Activated CD4-positive, alpha-beta T cell treated with anti-CD3 and anti-CD28 coated beads for 24 hours (primary cell): ENCODE measurements at regions not wholly inside any gene's neighbourhood (a gene's known extent, or its start where the extent isn't known, plus 50 kb on each side); places are given as distances from the start of the nearest gene placed in this dataset.

ENCODE experiments used
- DNase-seq, 2 donors: peaks; one replicate each; pipeline ENCODE4 v3.0.0-alpha.2; 2020; ENCODE audit warnings: low read depth in 2 of 2

- no peak for DNase-seq
These were observed 493.6 kb upstream of the PPP2R3A start for GRCh38 chr3:135471911-135472310.

DNA sequence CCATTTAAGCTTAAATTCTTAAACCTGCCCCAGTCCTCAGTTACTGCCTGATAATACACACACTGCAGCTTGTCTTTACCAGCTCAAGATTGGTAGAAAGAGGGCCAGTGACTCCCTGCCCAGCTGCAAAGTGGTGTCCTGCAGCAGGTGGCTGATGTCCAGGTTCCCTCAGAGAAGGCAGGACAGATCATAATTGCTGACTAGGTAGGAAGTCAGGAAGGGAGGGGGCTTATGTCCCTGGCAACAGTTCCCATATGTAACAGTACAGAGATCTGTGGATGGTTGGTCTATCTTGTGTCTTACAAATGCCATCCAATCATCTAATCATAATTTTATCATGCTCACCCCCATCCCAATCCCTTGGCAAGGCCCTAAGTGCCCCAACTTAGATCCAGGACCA is 492.1 kb upstream of the PPP2R3A start:
- no peak for DNase-seq

DNA sequence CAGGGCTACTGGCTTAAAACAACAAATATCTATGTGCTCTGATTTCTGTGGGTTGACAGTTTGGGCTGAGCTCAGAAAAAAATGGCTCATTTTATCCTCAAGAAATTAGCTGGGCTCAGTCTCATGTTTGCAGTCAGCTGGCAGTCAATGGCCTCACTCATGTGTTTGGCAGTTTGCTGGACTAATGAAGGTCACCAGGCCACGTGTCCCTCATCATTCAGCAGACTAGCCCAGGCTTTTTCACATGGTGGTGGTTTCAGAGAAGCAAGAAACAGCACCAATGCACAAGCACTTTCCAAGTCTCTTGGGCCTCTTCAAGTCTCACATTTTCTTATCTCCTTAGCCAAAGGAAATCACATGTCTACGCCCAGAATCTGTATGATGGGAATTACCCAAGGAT is 478.3 kb upstream of the PPP2R3A start:
- no peak for DNase-seq

GRCh38 chr3:135490219-135490915 is 475.2 kb upstream of the PPP2R3A start:
- DNase-seq = no peak

DNA sequence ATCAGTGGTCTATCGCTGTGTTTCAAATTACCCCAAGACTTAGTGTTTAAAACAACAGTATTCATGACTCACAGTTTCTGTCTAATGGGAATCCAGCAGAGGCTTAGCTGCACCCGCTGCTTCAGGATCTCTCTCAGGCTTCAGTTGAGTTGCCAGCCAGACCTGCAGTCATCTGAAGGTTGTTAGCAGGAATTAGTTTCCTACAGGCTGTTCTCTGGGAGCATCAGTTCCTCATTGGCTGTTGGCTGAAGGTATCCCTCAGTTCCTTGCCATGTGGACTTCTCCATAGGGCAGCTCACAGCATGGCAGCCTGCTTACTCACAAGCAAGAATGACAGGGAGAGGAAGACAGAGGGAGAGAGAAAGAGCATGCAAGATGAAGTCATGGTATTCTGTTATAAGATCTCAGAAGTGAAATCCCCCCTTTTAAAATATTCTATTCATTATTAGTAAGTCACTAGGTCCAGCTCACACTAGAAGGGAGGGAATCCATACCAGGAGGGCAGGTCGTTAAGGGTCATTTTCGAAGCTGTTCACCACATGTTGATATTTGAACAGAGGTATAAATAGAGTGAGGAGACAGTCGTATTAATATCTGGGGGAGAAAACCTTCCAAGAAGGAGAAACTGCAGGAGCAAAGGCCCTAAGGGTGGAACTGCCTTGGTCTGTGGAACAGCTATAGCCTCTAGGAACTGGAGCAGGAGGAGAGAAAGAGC is 473.9 kb upstream of the PPP2R3A start:
- no peak for DNase-seq

- DNase-seq = no peak
These were observed 469.6 kb upstream of the PPP2R3A start for GRCh38 chr3:135495891-135496290.

DNA sequence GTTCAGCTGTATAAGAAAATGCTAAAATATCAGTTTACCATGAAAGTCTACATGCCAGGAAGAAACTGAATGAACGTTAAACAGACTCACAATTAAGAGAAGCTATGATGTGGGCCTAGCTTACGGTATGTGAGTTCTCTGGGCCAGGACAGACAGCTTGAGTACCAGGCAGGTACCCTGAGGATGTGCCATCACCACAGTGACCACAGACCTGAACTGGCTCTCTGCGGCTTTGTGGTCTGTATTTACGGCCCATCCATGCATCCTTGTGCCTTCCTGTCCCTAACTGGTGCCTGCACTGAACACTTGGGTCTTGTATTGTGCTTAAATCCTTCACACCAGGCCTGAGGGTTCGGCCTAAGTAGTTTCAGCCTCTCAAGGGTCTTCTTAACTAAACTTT is 467.5 kb upstream of the PPP2R3A start:
- no peak for DNase-seq

GRCh38 chr3:135499426-135499825 is 466.1 kb upstream of the PPP2R3A start:
- DNase-seq = no peak

DNA sequence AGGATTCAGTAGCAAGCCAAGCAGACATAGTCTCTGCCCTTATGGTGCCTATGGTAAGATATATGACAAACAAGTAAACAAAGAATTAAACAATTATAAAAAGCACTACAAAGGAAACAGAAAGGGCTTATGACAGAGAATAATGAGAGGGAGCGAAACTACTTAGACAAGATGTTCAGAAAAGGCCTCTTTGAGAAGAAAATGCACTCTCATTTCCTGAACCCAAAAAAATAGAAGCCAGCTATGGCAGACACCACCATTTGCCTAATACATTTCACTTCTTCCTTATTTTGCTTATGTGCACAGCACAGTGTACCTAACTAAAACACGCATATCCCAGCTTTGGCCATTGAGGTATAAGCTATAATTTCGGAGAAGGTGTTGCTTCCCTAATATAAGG is 465.5 kb upstream of the PPP2R3A start:
- no peak for DNase-seq

- DNase-seq = no peak
These were observed 462.3 kb upstream of the PPP2R3A start for GRCh38 chr3:135503065-135503759.

DNA sequence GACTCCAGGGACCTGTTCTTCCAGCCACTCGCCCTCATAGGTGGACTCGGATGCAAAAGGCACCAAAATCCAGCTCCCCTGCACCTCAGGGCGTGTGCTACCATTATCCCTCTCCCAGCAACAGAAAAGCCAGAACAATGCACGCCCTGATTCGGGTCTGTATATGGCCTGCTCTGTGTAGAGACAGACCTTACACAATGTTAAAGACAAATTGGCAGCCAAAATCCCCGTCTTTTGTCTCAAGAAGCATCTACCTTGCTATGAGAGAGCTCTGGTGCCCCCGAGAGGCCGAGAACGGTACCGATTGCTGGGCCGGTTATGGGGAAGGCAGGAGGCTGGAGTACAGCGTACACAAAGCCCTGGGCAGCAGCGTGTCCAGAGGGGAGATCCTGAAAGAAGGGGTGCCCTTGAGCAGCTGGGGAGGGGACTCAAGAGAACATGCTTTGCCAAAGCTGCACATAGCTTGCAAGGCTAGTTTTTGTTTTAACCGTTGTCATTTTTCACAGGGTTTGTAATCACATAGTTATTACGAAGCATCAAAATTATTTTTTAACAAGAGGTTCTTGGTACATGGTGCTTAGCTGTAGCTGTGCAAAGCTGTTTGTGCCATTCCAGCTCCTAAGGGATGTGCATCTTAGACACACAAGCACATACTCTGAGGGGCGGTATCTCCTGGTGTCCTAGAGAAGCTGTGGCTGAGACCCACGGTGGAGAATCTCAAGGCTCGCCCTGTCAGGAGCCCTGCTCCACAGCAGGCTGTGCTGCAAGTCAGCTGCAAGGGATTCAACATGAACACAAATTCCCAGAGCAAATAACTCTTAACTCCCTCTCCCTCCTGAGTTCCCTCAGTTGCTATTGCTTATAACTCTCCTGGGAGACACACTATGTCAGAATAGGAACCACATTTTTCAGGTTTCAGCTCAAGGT is 461.5 kb upstream of the PPP2R3A start:
- DNase-seq = peak in 1 of 2 donors; percentile 8

DNA sequence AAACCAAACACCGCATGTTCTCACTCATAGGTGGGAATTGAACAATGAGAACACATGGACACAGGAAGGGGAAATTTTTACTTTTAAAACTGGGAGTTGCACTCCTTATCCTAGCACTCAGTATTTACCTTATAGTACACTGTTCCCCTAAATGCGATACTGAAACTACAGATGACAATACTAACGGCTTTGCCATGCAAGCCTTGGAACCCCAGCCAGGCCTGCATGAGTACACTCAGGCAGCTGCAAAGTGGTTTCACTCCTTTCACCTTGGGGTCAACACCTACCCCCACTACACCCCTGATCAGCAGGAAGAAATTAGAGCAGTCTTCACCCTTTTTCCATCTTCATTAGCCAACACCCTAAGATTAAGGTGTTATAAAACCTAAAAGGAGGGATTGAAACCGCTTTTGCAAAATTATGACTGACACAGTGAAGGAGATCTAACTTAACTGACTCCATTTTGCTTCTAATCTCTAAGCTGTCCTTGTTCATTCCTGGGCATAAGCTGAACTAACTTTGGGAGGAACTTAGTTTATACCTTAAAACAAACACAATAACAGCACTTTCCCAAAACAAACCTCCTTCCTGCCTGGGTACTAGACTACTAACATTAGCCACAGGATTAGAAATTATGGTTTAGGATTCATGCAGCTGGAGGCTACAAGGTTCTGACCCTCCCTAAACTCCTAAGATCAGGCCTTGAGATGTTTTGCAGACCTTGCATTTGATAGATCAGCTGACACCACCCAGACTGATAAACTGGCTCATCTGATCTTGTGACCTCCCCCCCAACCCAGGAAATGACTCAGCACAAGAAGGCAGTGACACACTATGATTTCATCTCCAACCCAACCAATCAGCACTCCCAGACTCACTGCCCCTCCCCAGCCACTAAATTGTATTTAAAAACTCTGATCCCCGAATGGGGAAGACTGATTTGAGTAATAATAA is 452.1 kb upstream of the PPP2R3A start:
- DNase-seq = no peak

DNA sequence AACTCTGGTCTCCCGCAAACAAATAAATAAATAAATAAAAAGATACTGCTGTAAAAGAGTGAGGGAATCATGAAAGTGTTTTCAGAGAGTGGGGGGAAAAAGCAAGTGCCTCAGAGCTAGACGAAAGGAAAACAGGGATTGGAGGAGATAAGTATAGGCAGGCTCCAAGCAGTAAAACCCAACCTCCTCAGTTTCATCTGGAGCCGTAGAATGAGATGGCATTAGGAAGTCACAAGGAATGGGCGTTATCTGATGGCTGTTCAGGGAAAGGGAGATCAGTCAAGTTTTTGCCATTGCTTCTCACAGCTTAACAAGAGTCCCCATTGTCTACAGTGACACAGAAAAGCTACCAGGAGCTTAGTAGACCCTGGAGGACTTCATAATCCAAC is 451.5 kb upstream of the PPP2R3A start:
- no peak for DNase-seq

- no peak for DNase-seq
These were observed 449.4 kb upstream of the PPP2R3A start for GRCh38 chr3:135516143-135516542.

DNA sequence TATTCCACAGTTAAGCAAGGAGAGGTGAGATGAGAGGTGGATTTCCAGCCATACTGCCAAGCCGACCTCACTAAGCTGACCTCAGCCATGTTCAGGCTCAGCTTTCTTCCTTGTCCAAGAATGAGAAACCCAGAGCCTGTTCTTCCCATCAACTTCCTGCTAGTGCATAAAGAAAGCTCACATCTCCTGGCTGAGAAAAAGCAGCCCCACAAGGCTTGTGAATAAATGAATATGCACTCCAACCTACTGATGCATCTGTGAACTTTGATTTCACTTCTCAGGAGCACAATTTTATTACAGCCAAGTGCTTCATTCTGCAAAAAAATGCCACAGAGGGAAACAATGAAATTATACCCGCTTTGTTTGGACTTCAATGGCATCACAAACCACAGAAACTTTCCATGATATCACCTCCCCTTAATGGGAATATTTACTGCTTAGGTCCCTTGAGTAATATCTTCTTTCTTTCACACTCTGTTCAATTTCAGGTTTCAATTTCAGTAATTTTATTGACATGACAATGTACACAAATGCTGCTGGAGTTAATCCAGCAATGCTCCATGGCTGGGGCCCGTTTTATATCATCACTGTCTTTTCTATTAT is 437.0 kb upstream of the PPP2R3A start:
- DNase-seq = no peak

DNA sequence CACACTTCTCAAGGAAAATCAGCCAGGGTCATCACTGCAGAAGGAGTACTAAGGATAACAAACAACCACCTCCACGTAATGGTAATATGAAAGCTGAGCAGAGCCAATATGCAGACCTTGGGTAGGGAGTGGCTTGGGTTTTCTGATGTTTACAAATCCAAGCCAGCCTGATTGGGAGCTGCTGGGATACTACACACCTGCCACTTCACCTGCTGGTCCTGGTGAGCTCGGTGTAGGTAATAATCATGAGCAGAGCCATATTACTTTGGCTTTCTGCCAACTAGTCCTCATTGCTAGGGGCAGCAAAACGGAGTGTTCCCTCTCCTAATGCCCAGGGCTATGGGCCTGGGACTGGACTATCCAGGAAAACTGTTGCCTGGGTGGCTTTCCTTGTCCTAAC is 433.5 kb upstream of the PPP2R3A start:
- no peak for DNase-seq

- no peak for DNase-seq
These were observed 427.4 kb upstream of the PPP2R3A start for GRCh38 chr3:135538123-135538522.

DNA sequence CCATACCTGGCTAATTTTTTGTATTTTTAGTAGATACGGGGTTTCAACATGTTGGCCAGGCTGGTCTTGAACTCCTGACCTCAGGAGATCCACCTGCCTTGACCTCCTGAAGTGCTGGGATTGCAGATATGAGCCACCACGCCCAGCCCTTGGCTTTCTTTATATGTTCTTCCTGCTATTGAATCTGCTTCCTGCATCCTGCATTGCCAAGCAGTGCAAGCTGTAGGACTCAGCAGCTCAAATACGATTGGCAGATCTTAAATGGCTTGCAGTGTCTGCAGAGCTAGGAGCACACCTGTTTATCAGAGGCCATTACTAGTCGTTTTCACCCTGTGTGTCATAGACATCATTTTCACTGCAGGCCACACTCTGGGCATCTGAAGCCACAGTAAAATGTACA is 426.2 kb upstream of the PPP2R3A start:
- DNase-seq = no peak

DNA sequence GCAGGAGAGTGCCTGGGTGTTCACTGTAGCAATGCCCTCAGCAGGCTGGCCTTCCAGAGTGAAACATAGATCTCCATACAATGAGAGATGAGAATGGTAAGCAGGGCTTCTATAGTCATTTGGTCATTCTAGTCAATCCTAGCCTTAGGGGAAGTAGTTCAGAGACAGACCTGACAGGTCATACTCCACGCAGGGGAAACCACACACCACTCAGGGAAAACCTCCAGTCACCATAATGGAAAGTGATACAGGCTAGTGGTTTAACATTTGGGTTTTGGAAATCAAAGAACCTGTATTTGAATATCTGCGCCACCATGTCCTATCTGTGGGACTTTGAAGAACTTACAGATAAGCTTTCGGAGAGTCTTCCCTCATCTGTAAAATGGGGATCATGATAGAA is 425.7 kb upstream of the PPP2R3A start:
- no peak for DNase-seq

DNA sequence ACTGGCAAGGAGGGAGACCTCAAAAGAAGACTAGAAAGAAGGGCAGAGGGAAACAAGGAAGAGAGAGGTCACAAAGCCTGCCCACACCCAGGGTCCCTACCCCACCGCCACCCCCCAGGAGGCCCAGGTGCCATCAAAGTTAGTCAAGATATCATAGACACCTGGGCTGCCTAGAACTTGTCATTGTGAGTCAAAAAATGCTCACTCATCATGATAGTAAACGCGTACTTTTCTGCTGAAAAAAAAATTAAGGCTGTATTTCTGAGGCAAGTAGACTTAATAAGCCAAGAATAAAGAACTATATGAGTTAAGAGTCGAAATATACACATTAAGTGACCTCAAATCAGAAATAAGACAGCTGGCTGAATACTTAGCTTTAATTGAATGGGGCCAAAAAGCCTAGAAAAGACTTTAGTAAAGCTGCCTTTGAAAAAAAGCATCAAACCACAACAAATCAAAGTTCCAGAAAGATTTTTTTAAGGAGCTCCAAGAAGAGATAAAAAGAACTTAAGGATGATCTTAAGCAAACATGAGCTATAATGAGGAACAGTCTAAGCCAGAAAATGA is 415.5 kb upstream of the PPP2R3A start:
- DNase-seq = no peak
